OCI-LY7 (cell line): ENCODE measurements at regions not wholly inside any gene's neighbourhood (a gene's known extent, or its start where the extent isn't known, plus 50 kb on each side); places are given as distances from the start of the nearest gene placed in this dataset.

Experiments used
- BruUV-seq: library from RNA; stranded (reverse); fragments of 400-500 nt; replicated peaks from 2 replicates; lab custom pipeline; 2021; lab: Mats Ljungman, UMichigan
- CTCF ChIA-PET: fragments of 300-600 bp; sonication (Branson Sonifier 250); formaldehyde crosslinking; loops from one replicate; lab custom pipeline; 2022; ENCODE audit warnings: antibody characterized with exemption; ENCODE audit not compliant: unreplicated experiment; lab: Charles Lee
- POLR2A ChIA-PET: fragments of 300-600 bp; sonication (Branson Sonifier 250); formaldehyde crosslinking; loops from one replicate; lab custom pipeline; 2022; ENCODE audit warnings: antibody characterized with exemption; lab: Charles Lee
- DNase-seq: peaks from one replicate; pipeline ENCODE4 v3.0.0-alpha.2; 2015; ENCODE audit warnings: low spot score
- H2AFZ ChIP-seq: fragments of 200-600 bp; sonication (generic), shearing (Covaris generic); 2 replicates; pipeline ENCODE4 v1.6.1; 2014; ENCODE audit warnings: mild to moderate bottlenecking, antibody characterized with exemption, low read length, moderate library complexity
- H3K27ac ChIP-seq: fragments of 200-600 bp; sonication (generic); 2 replicates; pipeline ENCODE4 v1.5.1; 2014; ENCODE audit warnings: mixed run types, low read depth, mild to moderate bottlenecking, moderate library complexity, low read length, inconsistent platforms; ENCODE audit not compliant: poor library complexity, severe bottlenecking
- H3K36me3 ChIP-seq: fragments of 200-600 bp; sonication (generic); 2 replicates; pipeline ENCODE4 v1.6.1; 2014; ENCODE audit warnings: mild to moderate bottlenecking, antibody characterized with exemption, low read length, moderate library complexity, mixed read lengths; ENCODE audit not compliant: insufficient read depth
- H3K4me1 ChIP-seq: fragments of 200-600 bp; sonication (generic); 2 replicates; pipeline ENCODE4 v1.5.1; 2014; ENCODE audit warnings: mild to moderate bottlenecking, low read length; ENCODE audit not compliant: insufficient read depth, poor library complexity, severe bottlenecking
- H3K4me2 ChIP-seq: fragments of 200-600 bp; sonication (generic); 2 replicates; pipeline ENCODE4 v1.6.1; 2014; ENCODE audit warnings: mild to moderate bottlenecking, low read length
- H3K4me3 ChIP-seq: fragments of 200-600 bp; sonication (generic); 2 replicates; pipeline ENCODE4 v1.5.1; 2014; ENCODE audit warnings: mild to moderate bottlenecking, low read depth, low read length; ENCODE audit not compliant: poor library complexity, severe bottlenecking
- H3K79me2 ChIP-seq: fragments of 200-600 bp; sonication (generic); 2 replicates; pipeline ENCODE4 v1.6.1; 2016; ENCODE audit warnings: low read depth, mild to moderate bottlenecking, low read length, moderate library complexity, mixed read lengths; ENCODE audit not compliant: insufficient read depth
- H3K9me2 ChIP-seq: fragments of 200-600 bp; sonication (generic); 2 replicates; pipeline ENCODE4 v1.6.1; 2016; ENCODE audit warnings: mild to moderate bottlenecking, low read length, mixed read lengths; ENCODE audit not compliant: insufficient read depth
- H3K9me3 ChIP-seq: fragments of 200-600 bp; sonication (generic); 2 replicates; pipeline ENCODE4 v1.6.1; 2014; ENCODE audit warnings: mild to moderate bottlenecking, mixed run types, low read length, mixed read lengths
- H4K20me1 ChIP-seq: fragments of 200-600 bp; sonication (generic); 2 replicates; pipeline ENCODE4 v1.6.1; 2014; ENCODE audit warnings: mild to moderate bottlenecking, antibody characterized with exemption, low read length, moderate library complexity, mixed read lengths; ENCODE audit not compliant: insufficient read depth
- EZH2phosphoT487 ChIP-seq: fragments of 200-600 bp; sonication (generic); IDR thresholded peaks from 2 replicates; pipeline ENCODE4 v1.6.1; 2018; ENCODE audit warnings: low read depth, borderline replicate concordance, mild to moderate bottlenecking, mixed run types, antibody characterized with exemption, low read length, moderate library complexity, mixed read lengths
- intact Hi-C: fragments of 100-400 bp; cut with micrococcal nuclease; formaldehyde crosslinking; loops from one replicate; pipeline ENCODE4 v1.10.0; 2022; ENCODE audit not compliant: unreplicated experiment
- TF ChIP-seq, protein P1 (sequence below): fragments of 200-600 bp; sonication (generic); conservative IDR thresholded peaks from 2 replicates; pipeline ENCODE4 v1.5.1; 2014; ENCODE audit warnings: mild to moderate bottlenecking, antibody characterized with exemption, low read length, moderate library complexity, mixed read lengths

DNA sequence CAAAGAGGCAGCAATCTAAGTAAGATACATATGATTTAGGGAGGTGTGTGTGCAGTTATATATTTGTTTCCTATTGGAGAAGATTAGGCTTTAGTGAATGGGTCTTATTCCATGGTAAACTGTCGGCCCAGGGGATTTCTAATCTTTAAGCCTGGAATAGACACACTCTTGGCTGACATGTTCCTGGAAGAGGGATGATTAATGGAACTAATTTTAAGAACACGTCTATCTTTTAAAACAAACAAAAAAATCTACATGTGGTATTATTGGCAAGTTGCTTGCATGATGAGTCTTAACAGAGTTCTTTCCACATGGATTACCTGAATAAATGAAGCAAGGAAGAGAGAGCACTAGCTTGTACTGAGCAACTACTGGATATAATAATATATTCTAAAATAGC lies 114.2 kb upstream of the NT5C1B start:
- no peak for TF ChIP-seq EZH2phosphoT487
- TF ChIP-seq, protein P1, sequence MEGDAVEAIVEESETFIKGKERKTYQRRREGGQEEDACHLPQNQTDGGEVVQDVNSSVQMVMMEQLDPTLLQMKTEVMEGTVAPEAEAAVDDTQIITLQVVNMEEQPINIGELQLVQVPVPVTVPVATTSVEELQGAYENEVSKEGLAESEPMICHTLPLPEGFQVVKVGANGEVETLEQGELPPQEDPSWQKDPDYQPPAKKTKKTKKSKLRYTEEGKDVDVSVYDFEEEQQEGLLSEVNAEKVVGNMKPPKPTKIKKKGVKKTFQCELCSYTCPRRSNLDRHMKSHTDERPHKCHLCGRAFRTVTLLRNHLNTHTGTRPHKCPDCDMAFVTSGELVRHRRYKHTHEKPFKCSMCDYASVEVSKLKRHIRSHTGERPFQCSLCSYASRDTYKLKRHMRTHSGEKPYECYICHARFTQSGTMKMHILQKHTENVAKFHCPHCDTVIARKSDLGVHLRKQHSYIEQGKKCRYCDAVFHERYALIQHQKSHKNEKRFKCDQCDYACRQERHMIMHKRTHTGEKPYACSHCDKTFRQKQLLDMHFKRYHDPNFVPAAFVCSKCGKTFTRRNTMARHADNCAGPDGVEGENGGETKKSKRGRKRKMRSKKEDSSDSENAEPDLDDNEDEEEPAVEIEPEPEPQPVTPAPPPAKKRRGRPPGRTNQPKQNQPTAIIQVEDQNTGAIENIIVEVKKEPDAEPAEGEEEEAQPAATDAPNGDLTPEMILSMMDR: no peak
- Histone ChIP-seq H4K20me1 (no peaks in the 10 kb centered on the region), H3K36me3 (no peaks in the 10 kb centered on the region), H3K79me2 (no peaks in the 10 kb centered on the region), H2AFZ (no peak overlapping the region), H3K4me2 (no peak overlapping the region), H3K9me3 (no peaks in the 10 kb centered on the region), H3K27ac (no peak overlapping the region), H3K4me3 (no peak overlapping the region), H3K4me1 (no peaks in the 10 kb centered on the region), H3K9me2 (no peaks in the 10 kb centered on the region)
- CTCF ChIA-PET: no interaction called here
- POLR2A ChIA-PET: interaction anchor here (0.6 kb wide), 1 partner anchor 422 kb away, joined by 3 read pairs; no protein-coding TSS in a partner anchor
- intact Hi-C loops: no loop called here
- no peak for DNase-seq
- no TSS peak for BruUV-seq

DNA sequence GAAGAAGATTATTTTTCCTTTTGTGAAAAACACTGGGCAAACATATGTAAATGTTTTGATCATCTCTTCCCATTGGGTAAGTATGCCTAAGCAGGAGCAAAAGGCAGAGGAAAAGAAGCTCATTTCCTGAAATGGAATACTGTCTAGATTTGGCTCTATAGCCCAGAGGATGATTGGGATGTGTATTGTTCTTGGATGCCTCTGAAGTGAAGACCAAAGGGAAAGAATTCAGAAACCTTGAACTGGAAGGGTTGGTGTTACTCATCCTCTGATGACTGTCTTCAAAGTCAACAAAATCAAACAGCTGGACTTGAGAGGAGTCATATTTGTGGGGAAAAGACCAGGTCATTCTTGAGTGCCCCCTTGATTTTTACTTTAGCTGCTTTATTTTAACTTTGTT lies 112.6 kb upstream of the NT5C1B start:
- BruUV-seq: no TSS peak
- intact Hi-C loops: no loop called here

DNA sequence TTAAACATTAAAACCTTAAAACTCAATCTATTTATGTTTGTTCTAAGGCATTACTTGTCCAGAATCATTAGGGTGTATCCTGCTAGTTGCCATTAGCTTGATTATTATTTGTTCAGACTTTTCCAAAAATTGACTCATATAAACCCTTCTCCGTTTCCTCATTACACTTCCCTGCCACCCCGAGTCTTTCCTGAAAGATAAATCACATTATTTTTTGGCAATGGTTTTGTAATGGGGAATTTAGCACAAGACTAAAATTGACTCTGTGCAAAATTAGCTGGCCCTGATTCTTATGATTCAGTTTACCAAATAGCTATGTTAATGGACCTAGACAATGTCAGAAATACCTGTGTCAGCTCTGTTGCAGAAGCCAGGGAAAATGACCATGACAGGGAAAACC lies 112.2 kb upstream of the NT5C1B start:
- no peak overlapping the region for H3K4me2 ChIP-seq
- CTCF ChIA-PET: no interaction called here
- DNase-seq: no peak
- H3K9me3 ChIP-seq: no peaks in the 10 kb centered on the region
- no peaks in the 10 kb centered on the region for H3K36me3 ChIP-seq
- no peaks in the 10 kb centered on the region for H3K9me2 ChIP-seq
- H4K20me1 ChIP-seq: no peaks in the 10 kb centered on the region
- no peak overlapping the region for H3K4me3 ChIP-seq
- POLR2A ChIA-PET: interaction anchor here (1.2 kb wide), 1 partner anchor 42 kb away, joined by 3 read pairs; no protein-coding TSS in a partner anchor
- no peaks in the 10 kb centered on the region for H3K79me2 ChIP-seq
- intact Hi-C loops: no loop called here
- BruUV-seq: no TSS peak
- no peaks in the 10 kb centered on the region for H3K4me1 ChIP-seq
- no peak overlapping the region for H2AFZ ChIP-seq
- no peak overlapping the region for H3K27ac ChIP-seq
- no peak for TF ChIP-seq EZH2phosphoT487
- TF ChIP-seq, protein P1: no peak

More for the DNA sequence above, 112.6 kb upstream of the NT5C1B start:
- H3K27ac ChIP-seq: no peak overlapping the region
- DNase-seq: no peak
- H3K4me1 ChIP-seq: no peaks in the 10 kb centered on the region
- H3K9me2 ChIP-seq: no peaks in the 10 kb centered on the region
- no peaks in the 10 kb centered on the region for H3K9me3 ChIP-seq
- no peaks in the 10 kb centered on the region for H3K79me2 ChIP-seq
- TF ChIP-seq, protein P1: no peak
- TF ChIP-seq EZH2phosphoT487: no peak
- POLR2A ChIA-PET: interaction anchor here (1.2 kb wide), 1 partner anchor 42 kb away, joined by 3 read pairs; no protein-coding TSS in a partner anchor
- H3K4me2 ChIP-seq: no peak overlapping the region
- H3K36me3 ChIP-seq: no peaks in the 10 kb centered on the region
- H3K4me3 ChIP-seq: no peak overlapping the region
- H4K20me1 ChIP-seq: no peaks in the 10 kb centered on the region
- H2AFZ ChIP-seq: no peak overlapping the region
- CTCF ChIA-PET: no interaction called here
